ENCODE measurements at regions not wholly inside any gene's neighbourhood (a gene's known extent, or its start where the extent isn't known, plus 50 kb on each side); places are given as distances from the start of the nearest gene placed in this dataset.

DNA sequence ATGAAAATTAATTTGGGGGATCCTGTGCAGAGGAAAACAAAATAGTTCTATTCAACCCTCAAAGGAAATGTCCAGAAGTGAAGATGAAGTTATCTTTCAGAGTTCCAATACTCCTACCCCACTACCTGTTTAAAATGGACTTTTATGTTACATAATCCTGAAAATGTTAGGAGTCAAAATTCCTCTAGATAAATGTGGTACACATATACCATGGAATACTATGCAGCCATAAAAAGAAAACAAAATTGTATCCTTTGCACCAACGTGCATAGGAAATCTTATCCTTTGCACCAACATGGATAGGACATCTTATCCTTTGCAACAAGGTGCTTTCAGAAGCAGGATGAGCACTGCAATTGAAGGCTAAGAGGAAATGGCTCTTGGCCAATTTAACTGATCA, 245.2 kb downstream of the LTN1 start:
- TF ChIP-seq, protein P1, sequence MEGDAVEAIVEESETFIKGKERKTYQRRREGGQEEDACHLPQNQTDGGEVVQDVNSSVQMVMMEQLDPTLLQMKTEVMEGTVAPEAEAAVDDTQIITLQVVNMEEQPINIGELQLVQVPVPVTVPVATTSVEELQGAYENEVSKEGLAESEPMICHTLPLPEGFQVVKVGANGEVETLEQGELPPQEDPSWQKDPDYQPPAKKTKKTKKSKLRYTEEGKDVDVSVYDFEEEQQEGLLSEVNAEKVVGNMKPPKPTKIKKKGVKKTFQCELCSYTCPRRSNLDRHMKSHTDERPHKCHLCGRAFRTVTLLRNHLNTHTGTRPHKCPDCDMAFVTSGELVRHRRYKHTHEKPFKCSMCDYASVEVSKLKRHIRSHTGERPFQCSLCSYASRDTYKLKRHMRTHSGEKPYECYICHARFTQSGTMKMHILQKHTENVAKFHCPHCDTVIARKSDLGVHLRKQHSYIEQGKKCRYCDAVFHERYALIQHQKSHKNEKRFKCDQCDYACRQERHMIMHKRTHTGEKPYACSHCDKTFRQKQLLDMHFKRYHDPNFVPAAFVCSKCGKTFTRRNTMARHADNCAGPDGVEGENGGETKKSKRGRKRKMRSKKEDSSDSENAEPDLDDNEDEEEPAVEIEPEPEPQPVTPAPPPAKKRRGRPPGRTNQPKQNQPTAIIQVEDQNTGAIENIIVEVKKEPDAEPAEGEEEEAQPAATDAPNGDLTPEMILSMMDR (IDR thresholded peaks at IDR 0.05): no peak
- no peak for TF ChIP-seq POLR2A (IDR thresholded peaks at IDR 0.05)
- TF ChIP-seq EP300 (IDR thresholded peaks at IDR 0.05): no peak
